ENCODE measurements at regions not wholly inside any gene's neighbourhood (a gene's known extent, or its start where the extent isn't known, plus 50 kb on each side); places are given as distances from the start of the nearest gene placed in this dataset.
A peak's percentile ranks its signal among the peaks of the same experiment; 100 is the strongest.

- ATAC-seq (ENCODE audit: insufficient read depth, low FRiP score) (no peak), DNase-seq (no peak)
- peaks cover 0 to 27% (median 7%) of the 10 kb centered on the region in 5 donors for H3K4me1 ChIP-seq (ENCODE audit: control insufficient read depth in 5 of 5, insufficient read depth in 5 of 5, low read length in 5 of 5)
- H3K27ac ChIP-seq (ENCODE audit: low read depth in 1 of 2, low read length in 1 of 2), result peak overlapping the region in 1 of 2 donors; percentile 4
- WGBS, 2 donors, result 45 to 67% methylated on average over 2 of the region's 2 CpGs
- no peak for TF ChIP-seq CTCF (IDR thresholded peaks at IDR 0.05; ENCODE audit: control extremely low read depth, extremely low read depth)
- H3K4me3 ChIP-seq, result no peak overlapping the region
- H3K36me3 ChIP-seq (ENCODE audit: control insufficient read depth in 4 of 4, insufficient read depth in 4 of 4, low read length in 4 of 4), result no peaks in the 10 kb centered on the region
- no peaks in the 10 kb centered on the region for H3K27me3 ChIP-seq (ENCODE audit: control insufficient read depth in 3 of 3, insufficient read depth in 3 of 3, low read length in 2 of 3)
- H3K9me3 ChIP-seq (ENCODE audit: control insufficient read depth in 4 of 4, insufficient read depth in 3 of 4, low read length in 3 of 4), result no peaks in the 10 kb centered on the region
- H3K9ac ChIP-seq (ENCODE audit: insufficient read depth in 1 of 2, low read length in 2 of 2), result no peak overlapping the region
These were observed 453.6 kb upstream of the THBS1 start for GRCh38 chr15:39127151-39127790.

DNA sequence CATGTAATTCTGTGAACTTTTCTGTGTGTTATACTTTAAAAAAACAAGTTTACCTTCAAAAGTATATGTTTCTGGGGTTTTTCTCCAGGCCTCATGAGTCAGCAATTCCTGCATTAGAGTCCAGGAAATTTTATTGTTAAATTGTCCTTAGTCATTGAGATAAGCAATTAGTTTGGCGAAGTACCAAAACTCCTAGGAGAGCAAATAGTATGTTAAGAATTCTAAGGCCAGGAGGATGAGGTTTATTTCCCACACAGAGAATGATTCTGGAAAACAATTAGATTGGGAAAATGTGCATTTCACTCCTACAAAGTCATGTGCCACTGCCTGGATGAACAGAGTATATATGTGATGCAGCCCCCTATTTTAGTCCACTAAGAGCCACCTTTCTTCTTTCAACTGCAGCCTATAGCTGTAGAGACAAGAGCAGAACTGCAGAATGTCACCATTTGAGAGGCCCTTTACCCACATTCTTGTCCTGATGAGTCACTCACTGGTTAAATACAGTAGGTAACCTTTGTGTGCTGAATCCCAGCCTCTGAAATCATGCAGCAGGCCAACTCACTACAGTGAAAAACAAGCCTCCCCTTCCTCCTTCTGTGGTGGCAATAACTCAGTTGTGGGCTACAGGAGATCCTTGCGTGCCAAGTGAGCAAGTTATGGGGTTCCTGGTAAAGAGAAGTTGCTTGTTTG lies 452.8 kb upstream of the THBS1 start:
- 47 to 49% methylated on average over 2 of the region's 2 CpGs for WGBS, 2 donors
- Histone ChIP-seq H3K4me3 (no peak overlapping the region), H3K9ac (ENCODE audit: insufficient read depth in 1 of 2, low read length in 2 of 2) (no peak overlapping the region), H3K27ac (ENCODE audit: low read depth in 1 of 2, low read length in 1 of 2) (peak overlapping the region; percentile 13 to 18), H3K36me3 (ENCODE audit: control insufficient read depth in 4 of 4, insufficient read depth in 4 of 4, low read length in 4 of 4) (no peaks in the 10 kb centered on the region), H3K4me1 (ENCODE audit: control insufficient read depth in 5 of 5, insufficient read depth in 5 of 5, low read length in 5 of 5) (peaks cover 0 to 27% (median 7%) of the 10 kb centered on the region in 5 donors), H3K27me3 (ENCODE audit: control insufficient read depth in 3 of 3, insufficient read depth in 3 of 3, low read length in 2 of 3) (no peaks in the 10 kb centered on the region), H3K9me3 (ENCODE audit: control insufficient read depth in 4 of 4, insufficient read depth in 3 of 4, low read length in 3 of 4) (no peaks in the 10 kb centered on the region)
- no peak for TF ChIP-seq CTCF (IDR thresholded peaks at IDR 0.05; ENCODE audit: control extremely low read depth, extremely low read depth)
- DNase-seq, result peak in 2 of 3 donors; percentile 64 to 71
- ATAC-seq (ENCODE audit: insufficient read depth, low FRiP score), result peak; percentile 49

DNA sequence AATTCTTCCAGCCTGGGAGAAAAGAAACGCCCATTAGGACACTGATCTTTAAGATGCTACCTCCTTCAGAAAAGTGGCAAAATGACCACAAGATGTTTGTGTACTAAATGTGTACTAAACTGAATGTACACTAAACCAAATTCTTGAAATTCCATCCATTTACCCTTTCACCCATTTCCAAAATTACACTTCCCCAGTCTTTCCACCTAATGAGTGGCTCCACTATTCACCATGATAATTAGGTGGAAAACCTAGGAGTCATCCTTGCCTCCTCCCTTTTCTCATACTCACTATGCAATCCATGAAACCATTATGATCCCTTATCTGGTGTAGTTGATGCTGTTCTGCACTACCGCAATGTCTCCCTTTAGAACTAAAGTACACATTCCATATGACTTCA lies 452.1 kb upstream of the THBS1 start:
- ATAC-seq (ENCODE audit: insufficient read depth, low FRiP score), result no peak
- Histone ChIP-seq H3K27ac (ENCODE audit: low read depth in 1 of 2, low read length in 1 of 2) (peak overlapping the region in 1 of 2 donors; percentile 13), H3K9me3 (ENCODE audit: control insufficient read depth in 4 of 4, insufficient read depth in 3 of 4, low read length in 3 of 4) (no peaks in the 10 kb centered on the region), H3K9ac (ENCODE audit: insufficient read depth in 1 of 2, low read length in 2 of 2) (no peak overlapping the region), H3K4me3 (no peak overlapping the region), H3K36me3 (ENCODE audit: control insufficient read depth in 4 of 4, insufficient read depth in 4 of 4, low read length in 4 of 4) (no peaks in the 10 kb centered on the region), H3K4me1 (ENCODE audit: control insufficient read depth in 5 of 5, insufficient read depth in 5 of 5, low read length in 5 of 5) (peaks cover 4 to 27% (median 7%) of the 10 kb centered on the region in 5 donors), H3K27me3 (ENCODE audit: control insufficient read depth in 3 of 3, insufficient read depth in 3 of 3, low read length in 2 of 3) (no peaks in the 10 kb centered on the region)
- DNase-seq, result no peak
- TF ChIP-seq CTCF (IDR thresholded peaks at IDR 0.05; ENCODE audit: control extremely low read depth, extremely low read depth), result no peak
- 85 to 100% methylated on average over 2 of the region's 2 CpGs for WGBS, 2 donors
